Kidney capillary endothelial cell (primary cell): ENCODE measurements at regions not wholly inside any gene's neighbourhood (a gene's known extent, or its start where the extent isn't known, plus 50 kb on each side); places are given as distances from the start of the nearest gene placed in this dataset.

Experiments used
- DNase-seq: peaks from one replicate; pipeline ENCODE4 v3.0.0-alpha.2; 2018; ENCODE audit warnings: low spot score

- DNase-seq: no peak
Measured at GRCh38 chr13:56909896-56910600, 230.7 kb upstream of the PRR20A start.

GRCh38 chr13:56917966-56918365, 222.8 kb upstream of the PRR20A start:
- DNase-seq: no peak

DNA sequence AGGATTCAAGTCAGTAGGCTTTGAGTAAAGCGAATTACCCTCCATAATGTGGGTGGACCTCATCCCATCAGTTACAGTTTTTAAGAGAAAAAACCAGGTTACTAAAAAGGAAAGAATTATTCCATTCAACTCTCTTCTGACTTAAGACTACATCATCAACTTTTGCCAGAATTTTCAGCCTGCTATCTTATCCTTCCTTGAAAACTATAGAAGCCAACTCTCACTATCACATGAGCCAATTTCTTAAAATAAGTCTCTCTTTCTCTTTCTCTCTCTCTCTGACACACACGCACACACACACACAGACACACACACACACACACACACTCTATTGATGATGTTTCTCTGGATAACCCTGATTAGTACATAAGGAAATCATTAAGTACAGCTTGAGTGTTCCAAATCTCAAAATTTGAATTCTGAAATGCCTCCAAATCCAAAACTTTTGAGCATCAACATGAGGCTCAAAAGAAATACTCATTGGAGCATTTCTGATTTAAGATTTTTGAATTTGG, 217.0 kb upstream of the PRR20A start:
- DNase-seq: no peak

GRCh38 chr13:56924401-56924800, 216.3 kb upstream of the PRR20A start:
- no peak for DNase-seq

- DNase-seq: no peak
Measured at GRCh38 chr13:56932104-56932503, 208.6 kb upstream of the PRR20A start.

GRCh38 chr13:56953965-56954364, 186.8 kb upstream of the PRR20A start:
- DNase-seq: no peak

GRCh38 chr13:56975647-56976046, 165.1 kb upstream of the PRR20A start:
- DNase-seq: no peak

DNA sequence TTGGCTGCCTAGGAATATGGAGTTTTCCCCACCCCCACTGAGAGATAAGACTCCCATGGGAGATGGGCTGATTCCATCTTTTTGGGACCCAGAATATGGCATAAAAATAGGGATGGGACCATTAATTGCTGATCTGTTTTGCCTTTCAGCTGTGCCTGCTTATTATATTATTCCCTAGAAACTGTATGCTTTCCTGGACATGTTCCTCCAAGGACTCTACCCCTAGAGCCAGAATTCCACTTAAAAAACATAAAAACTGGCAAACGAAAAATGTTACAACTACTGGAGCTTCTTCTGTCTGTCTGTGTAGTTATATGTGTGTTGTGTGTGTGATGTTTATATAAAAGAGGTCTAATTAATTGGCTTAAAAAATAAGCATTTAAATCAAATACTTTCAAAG, 159.9 kb upstream of the PRR20A start:
- DNase-seq: no peak

DNA sequence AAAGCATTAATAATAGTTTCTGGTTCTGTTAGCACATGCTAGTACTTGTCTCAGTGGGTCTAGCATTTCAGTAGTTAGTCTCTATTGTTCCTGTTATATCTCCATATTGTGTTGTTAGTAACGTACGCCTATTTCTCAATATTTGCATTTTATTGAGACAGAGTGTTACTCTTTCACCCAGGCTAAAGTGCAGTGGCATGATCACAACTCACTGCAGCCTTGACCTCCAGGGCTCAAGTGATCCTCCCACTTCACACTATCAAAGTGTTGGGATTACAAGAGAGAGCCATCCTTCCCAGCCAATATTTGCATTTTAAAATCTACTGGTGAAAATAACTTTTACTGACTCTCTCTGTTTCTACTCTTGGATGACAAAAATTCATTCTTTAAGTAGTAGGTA, 154.6 kb upstream of the PRR20A start:
- DNase-seq: no peak

- DNase-seq: no peak
Measured at GRCh38 chr13:56988543-56988942, 152.2 kb upstream of the PRR20A start.

DNA sequence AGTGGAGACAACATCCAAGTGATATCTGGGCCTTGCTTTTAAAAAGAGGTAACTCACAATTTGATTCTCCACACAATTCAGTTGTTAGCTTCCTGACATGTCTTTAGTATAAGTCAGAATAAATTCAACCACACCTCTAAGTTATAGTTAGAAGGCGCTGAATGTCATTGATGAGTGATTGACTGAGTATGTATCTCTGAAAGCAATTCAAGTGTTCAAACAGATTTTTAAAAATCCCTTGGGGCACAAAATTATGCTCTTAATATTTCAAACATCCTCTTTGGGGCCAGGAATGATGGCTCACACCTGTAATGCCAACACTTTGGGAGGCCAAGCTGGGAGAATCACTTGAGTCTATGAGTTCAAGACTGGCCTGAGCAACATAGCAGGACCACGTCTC, 137.0 kb upstream of the PRR20A start:
- no peak for DNase-seq

DNA sequence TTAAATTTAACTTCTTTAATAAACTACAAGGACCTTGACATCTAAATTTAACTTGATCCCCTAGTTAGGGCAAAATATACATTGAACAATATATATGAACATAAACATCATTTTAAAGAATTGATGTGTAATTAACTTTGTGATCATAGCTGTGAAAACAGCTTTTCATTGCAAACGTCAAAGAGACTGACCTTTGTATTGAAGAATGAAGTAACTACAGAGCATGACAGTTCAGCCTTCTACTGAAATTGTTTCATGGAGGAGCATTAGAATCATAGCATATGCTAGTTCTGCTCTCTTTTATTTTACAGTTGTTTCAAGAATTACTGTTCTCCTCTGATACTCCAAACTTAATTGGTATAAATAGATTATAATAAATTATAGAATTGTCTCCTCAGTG, 123.4 kb upstream of the PRR20A start:
- no peak for DNase-seq

GRCh38 chr13:57018915-57019314, 121.8 kb upstream of the PRR20A start:
- DNase-seq: no peak

DNA sequence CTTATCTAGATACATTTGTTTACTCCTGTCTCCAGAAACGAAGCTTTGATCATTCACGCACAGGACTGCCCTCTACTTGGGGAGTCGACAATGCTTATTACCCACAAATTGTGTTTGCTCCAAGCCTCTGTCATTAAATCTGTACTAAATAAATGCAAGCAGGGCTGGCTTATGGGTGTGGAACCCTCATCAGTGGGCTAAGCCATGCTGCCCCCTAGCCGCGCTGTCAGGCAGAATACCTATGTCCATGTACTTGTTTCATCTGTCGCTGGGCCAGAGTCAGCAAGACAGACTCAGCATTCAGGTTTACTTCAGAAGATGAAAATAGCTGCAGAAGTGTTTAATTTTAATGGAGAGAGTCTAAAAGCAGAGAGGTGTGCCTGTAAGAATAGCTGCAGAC, 110.0 kb upstream of the PRR20A start:
- no peak for DNase-seq

GRCh38 chr13:57036290-57036689, 104.4 kb upstream of the PRR20A start:
- no peak for DNase-seq

GRCh38 chr13:57044910-57045309, 95.8 kb upstream of the PRR20A start:
- DNase-seq: no peak

GRCh38 chr13:57045826-57046546, 94.7 kb upstream of the PRR20A start:
- no peak for DNase-seq

GRCh38 chr13:57056601-57057180, 84.0 kb upstream of the PRR20A start:
- no peak for DNase-seq

GRCh38 chr13:57063007-57063406, 77.7 kb upstream of the PRR20A start:
- no peak for DNase-seq

DNA sequence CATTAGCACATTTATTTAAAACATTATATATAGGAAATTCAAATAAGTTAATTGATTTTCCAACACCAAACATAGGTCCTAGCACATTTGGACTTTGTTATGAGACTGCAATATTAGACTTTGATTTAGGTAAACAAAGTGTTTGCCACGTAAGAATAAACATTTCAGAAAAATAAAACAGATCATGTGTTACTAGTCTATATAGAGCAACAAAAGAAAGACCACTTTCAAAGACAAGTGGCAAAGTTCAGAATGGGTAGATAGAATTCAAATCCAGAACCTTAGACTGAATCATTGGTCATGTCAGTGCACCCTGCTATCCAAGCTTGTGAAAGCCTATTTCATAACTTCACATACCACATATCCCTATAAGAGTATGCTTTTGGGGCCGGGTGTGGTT, 66.7 kb upstream of the PRR20A start:
- DNase-seq: no peak

DNA sequence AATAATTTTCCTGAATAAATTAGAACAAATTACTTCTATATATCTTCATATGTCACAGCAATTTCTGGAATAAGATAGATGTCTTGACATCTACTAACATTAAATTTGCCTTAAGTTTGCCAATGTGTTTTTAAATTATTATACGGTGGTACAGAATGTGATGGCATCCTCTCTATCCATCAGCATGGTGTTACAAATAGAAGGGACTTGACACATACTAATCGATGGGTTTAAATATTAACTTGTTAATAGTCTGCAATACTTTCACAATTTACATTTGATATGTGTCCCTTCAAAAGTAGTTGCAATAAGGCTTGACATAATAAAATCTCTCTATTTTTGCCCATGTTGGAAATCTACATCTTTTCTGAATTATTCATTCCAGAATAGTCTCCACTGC, 65.1 kb upstream of the PRR20A start:
- no peak for DNase-seq

DNA sequence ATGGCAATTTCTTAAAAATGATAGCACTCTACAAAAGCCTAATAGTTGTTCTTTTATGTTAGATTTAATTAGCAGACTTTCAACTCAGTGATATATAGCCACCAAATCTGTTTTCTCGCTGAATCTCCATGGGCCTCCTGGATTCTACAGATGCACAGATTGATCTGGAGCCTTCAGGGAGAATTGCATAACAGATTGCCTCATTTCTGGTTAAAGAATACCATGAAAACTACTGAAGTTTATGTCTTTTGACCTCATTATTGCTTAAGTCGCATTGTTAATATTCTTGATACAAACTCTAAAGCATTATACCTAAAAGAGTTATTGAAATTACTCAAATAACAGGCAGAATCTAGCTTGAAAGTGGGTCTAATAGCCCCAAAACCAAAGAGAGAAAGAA, 53.7 kb upstream of the PRR20A start:
- DNase-seq: no peak
